ENCODE measurements at regions not wholly inside any gene's neighbourhood (a gene's known extent, or its start where the extent isn't known, plus 50 kb on each side); places are given as distances from the start of the nearest gene placed in this dataset.
"Not testable (repeated sequence)": the region's sequence is repeated elsewhere in the genome, so short reads cannot be mapped to it uniquely, and the experiment has no call there.

DNA sequence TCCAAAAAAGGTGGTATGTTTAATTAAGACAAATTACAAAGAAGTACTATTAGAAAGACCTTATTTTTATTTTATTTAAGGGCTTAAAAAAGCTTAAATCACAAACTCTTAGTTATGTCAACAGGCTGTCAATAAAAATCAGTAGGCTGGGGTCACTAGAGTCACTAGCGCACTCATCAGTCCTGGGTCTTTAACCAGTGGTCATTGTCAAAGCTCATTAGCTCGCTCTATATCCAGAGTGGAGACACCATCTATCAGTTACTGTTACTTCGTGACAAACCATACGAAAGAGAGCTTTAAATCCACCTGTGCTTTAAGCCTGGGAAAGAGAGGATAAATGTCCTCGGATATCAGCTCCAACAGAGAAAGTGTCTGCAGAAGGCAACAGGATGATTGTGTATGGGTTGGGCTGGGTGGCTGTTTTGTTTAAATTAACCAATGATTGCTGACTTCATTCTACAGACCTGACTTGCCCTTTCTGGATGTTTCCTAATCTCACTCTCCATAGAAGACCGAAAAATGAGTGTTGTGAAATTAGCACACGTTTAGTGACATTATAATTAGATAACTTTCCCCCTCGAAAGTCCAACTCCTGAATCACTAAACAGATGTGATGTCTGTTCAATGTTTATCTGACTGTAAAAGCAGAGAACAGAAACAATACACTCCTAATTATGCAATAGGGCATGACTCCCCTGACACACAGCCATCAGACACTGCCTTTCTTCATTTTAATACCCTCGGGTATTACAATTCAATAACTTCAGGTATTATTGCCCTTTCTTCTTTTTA lies 123.6 kb upstream of the TNPO1 start:
- DNase-seq (ENCODE audit: low read depth): no peak

DNA sequence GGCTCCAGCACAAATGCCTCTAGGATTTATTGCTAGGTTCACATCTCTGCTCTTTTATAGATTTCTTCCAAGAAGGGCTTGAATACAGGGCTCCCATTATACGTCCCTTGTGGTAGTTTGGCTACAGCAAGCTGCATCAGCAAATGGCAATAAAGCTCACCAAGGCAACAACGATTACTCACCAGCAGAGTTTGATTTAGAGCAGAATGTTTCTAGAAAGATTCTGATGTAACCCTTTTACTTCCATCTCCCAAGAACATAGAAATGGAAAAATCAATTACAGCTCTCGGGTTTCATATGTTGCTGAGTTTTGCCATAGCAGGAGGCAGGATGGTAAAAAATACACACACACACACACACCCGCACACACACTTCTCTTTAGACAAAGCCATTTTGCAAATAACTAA lies 124.2 kb upstream of the TNPO1 start:
- no peak for DNase-seq (ENCODE audit: low read depth)

- DNase-seq (ENCODE audit: low read depth): no peak
These were observed 124.7 kb upstream of the TNPO1 start for GRCh38 chr5:72691751-72692150.

- no peak for DNase-seq (ENCODE audit: low read depth)
These were observed 127.5 kb upstream of the TNPO1 start for GRCh38 chr5:72688916-72689315.

GRCh38 chr5:72687288-72687687 lies 129.2 kb upstream of the TNPO1 start:
- no peak for DNase-seq (ENCODE audit: low read depth)

DNA sequence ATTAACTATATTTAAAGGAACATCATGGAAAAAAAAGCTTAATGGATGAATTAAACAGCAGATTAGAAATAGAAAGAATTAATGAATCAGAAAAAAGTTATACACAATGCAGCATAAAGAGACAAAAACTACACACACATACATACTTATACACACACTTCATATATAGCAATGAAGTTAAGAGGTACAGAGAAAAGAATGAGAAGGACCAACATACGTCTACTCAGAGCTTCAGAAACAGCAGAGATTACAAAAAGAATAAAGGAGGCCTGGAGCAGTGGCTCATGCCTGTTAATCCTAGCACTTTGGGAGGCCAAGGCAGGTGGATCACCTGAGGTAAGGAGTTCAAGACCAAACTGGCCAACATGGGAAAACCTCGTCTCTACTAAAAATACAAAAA lies 133.9 kb upstream of the TNPO1 start:
- DNase-seq (ENCODE audit: low read depth): no peak

- DNase-seq (ENCODE audit: low read depth): no peak
These were observed 134.7 kb upstream of the TNPO1 start for GRCh38 chr5:72681781-72682180.

DNA sequence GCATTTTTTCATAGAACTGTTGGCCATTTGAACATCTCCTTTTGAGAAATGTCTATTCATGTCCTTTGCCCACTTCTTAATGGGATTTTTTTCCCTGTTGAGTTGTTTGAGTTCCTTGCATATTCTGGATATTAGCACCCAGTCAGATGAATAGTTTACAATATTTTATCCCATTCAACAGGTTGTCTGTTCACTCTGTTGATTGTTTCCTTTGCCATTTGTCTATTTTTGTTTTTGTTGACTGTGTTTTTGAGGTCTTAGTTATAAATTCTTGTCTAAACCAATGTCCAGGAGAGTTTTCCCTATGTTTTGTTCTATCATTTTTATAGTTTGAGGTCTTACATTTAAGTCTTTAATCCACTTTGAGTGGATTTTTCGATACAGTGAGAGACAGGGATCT lies 139.0 kb upstream of the TNPO1 start:
- DNase-seq (ENCODE audit: low read depth): no peak

DNA sequence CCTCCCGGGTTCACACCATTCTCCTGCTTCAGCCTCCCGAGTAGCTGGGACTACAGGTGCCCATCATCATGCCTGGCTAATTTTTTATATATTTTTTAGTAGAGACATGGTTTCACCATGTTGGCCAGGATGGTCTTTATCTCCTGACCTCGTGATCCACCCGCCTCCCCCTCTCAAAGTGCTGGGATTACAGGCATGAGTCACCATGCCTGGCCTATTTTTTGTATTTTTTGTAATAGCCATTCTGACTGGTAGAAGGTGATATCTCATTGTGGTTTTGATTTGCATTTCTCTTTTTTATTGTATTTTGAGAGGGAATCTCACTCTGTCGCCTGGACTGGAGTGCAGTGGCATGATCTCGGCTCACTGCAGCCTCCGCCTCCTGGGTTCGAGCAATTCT lies 139.6 kb upstream of the TNPO1 start:
- not testable (repeated sequence) for DNase-seq (ENCODE audit: low read depth)

- DNase-seq (ENCODE audit: low read depth): no peak
These were observed 142.8 kb upstream of the TNPO1 start for GRCh38 chr5:72673623-72674022.

GRCh38 chr5:72673180-72673579 lies 143.3 kb upstream of the TNPO1 start:
- DNase-seq (ENCODE audit: low read depth): no peak

DNA sequence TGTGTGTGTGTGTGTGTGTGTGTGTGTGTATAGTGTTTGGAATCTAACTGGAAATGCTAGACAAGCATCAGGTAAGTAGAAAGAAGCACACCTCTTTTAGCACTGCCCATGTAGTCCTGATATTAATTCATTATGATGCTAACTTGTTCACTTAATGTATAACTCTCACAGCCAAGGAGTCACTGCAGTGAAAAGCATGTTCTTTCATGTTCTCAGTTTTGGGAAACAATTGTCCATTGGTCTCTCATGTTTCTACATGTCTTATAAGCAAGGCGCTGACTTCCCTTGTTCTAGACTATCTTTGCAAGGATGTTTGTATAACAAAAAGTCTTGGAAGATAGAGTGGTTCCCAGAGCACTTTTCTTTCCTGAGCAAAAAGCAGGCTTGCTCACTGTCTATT lies 148.8 kb upstream of the TNPO1 start:
- no peak for DNase-seq (ENCODE audit: low read depth)

GRCh38 chr5:72662936-72663335 lies 153.5 kb upstream of the TNPO1 start:
- DNase-seq (ENCODE audit: low read depth): no peak

GRCh38 chr5:72662305-72662704 lies 154.2 kb upstream of the TNPO1 start:
- no peak for DNase-seq (ENCODE audit: low read depth)

DNA sequence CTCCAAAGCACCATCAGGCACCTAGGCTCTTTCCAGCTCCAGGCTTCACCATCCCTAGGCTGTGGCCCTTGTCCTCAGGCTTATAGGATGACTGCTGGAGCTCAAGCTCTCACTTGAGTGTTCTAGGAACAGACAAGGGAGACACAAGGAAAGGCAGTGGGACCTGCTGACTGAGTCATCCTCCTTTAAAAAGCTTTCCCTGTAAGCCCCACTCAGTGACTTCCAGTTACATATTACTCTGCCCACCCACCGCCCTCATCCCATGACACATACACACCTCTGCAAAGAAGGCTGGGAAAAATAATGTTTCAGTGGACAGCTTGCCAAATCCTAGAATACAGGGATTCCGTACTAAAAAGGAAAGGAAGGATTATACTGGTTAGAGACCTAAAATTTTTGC lies 154.2 kb upstream of the ZNF366 start:
- no peak for DNase-seq (ENCODE audit: low read depth)

DNA sequence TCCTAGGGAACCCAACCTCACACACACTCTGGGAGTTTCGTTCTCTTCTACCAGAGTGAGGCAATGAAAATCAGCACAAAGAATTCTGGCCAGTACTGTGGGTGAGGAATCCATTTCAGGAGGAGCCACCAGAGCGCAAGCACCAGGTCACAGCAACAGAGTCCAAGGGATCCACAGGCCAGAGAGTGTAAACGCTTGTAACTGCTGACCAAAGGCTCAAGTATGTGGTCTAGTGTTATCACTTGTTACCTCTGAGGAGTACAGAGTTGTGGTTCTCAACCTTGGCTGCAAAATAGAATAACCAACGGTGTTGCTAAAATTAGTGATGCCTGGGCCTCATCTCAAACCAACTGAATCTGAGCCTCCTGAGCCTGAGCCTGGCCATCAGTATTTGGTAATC lies 152.5 kb upstream of the ZNF366 start:
- DNase-seq (ENCODE audit: low read depth): no peak

GRCh38 chr5:72658761-72659540 lies 151.7 kb upstream of the ZNF366 start:
- no peak for DNase-seq (ENCODE audit: low read depth)

DNA sequence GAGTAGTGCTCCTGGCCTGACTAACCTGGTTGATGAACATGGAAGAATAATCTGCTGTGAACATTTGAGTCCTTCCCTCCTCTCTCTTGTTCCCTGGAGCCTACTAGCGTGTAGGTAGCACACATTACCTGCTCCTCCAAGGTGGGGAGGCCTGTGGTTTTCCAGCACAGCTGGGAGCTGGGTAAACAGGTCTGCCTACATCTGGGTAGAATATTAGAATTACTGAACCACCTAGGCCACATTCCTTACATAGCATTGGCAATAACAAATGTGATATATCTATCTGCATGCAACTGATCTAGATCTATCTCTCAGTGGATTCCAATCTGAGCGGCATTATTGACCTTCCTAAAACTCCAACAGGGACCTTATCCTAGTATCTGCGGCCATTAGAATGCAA lies 151.0 kb upstream of the ZNF366 start:
- no peak for DNase-seq (ENCODE audit: low read depth)

GRCh38 chr5:72656756-72657513 lies 149.7 kb upstream of the ZNF366 start:
- DNase-seq (ENCODE audit: low read depth): no peak

DNA sequence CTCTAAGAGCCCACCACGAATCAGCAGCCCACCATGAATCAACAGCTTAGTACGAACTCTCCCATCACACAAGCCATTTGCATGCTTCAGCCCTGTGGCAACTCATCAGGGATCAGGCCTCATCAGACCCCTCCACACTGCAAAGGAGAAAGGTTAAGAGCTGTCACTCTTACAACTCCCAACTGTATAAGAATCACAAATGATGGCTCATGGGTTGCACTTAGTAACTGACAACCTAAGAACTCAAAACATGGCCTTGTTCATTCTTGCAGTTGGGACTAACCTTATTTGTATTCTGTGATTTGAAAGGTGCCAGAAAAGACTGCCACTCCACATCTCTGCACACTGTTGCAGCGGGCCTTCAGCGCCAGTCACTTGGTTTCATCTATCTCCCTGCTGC lies 149.1 kb upstream of the ZNF366 start:
- no peak for DNase-seq (ENCODE audit: low read depth)

GRCh38 chr5:72654231-72654630 lies 147.0 kb upstream of the ZNF366 start:
- no peak for DNase-seq (ENCODE audit: low read depth)

GRCh38 chr5:72653586-72653985 lies 146.4 kb upstream of the ZNF366 start:
- DNase-seq (ENCODE audit: low read depth): no peak

DNA sequence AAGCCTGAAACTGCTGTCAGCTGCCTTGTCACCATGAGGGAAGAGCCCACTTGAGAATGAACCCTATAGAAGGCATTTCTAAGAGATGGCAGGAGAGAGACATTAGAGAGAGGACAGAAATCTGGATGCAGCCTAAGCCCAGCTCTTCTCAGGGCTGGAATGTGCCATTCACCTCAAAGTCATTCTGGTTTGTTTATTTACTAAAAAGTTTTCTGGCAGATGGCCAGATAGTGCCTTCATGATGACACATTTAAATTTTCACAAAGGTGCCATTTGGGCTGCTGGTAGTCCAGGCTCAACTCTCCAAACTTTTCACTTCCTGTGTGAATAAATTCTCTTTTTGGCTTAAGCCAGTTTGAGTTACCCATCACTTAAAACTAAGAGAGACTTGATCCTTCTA lies 144.6 kb upstream of the ZNF366 start:
- no peak for DNase-seq (ENCODE audit: low read depth)

Measured in stimulated activated CD8-positive, alpha-beta memory T cell treated with anti-CD3 and anti-CD28 coated beads, Interleukin-4, amount 100 ng/mL, for 24 hours (primary cell).